Endothelial cell of umbilical vein (primary cell): ENCODE measurements at regions not wholly inside any gene's neighbourhood (a gene's known extent, or its start where the extent isn't known, plus 50 kb on each side); places are given as distances from the start of the nearest gene placed in this dataset.

Source experiments
- BruUV-seq: library from RNA; stranded (reverse); fragments of 400-500 nt; replicated peaks from 2 replicates; lab custom pipeline; 2021; lab: Mats Ljungman, UMichigan
- CTCF ChIA-PET: fragments of 300-600, 350-600 bp; sonication (Branson Sonifier 250); formaldehyde crosslinking; loops from one replicate; lab custom pipeline; 2021; ENCODE audit warnings: antibody characterized with exemption, inconsistent platforms; lab: Charles Lee
- POLR2A ChIA-PET: fragments of 300-600, 350-600 bp; sonication (Branson Sonifier 250); formaldehyde crosslinking; loops from one replicate; lab custom pipeline; 2021; ENCODE audit warnings: antibody characterized with exemption, inconsistent platforms; lab: Charles Lee
- DNase-seq: peaks from one replicate; pipeline ENCODE4 v3.0.0-alpha.2; 2011; ENCODE audit warnings: low read depth, low spot score
- FAIRE-seq: peaks from 2 replicates; lab custom pipeline; 2011; peaks lifted over from hg19 to GRCh38; lab: Jason Lieb, UNC
- H2AFZ ChIP-seq: 2 replicates; pipeline ENCODE4 v1.6.0; 2012; ENCODE audit warnings: low read depth, low read length, control low read depth, inconsistent platforms
- H3K27ac ChIP-seq: 2 replicates; pipeline ENCODE4 v1.5.1; 2011; ENCODE audit warnings: low read depth, mild to moderate bottlenecking, control low read depth, low read length, moderate library complexity; ENCODE audit not compliant: insufficient read depth
- H3K27me3 ChIP-seq, 2 experiments: 2 replicates each; pipeline versions ENCODE4 v1.6.0 to v1.6.1; 2011; ENCODE audit warnings: low read length in 2 of 2, mixed read lengths in 1 of 2; ENCODE audit not compliant: control insufficient read depth in 2 of 2, insufficient read depth in 2 of 2
- H3K36me3 ChIP-seq, 2 experiments: 2 replicates in 1 of 2; 3 replicates in 1 of 2; pipeline ENCODE4 v1.5.1; 2011; ENCODE audit warnings: low read length in 2 of 2, mild to moderate bottlenecking in 1 of 2, moderate library complexity in 1 of 2; ENCODE audit not compliant: control insufficient read depth in 2 of 2, insufficient read depth in 2 of 2; ENCODE audit errors: extremely low read depth in 1 of 2
- H3K4me1 ChIP-seq: 3 replicates; pipeline ENCODE4 v1.5.1; 2011; ENCODE audit warnings: mild to moderate bottlenecking, low read length; ENCODE audit not compliant: control insufficient read depth, insufficient read depth; ENCODE audit errors: extremely low read depth
- H3K4me2 ChIP-seq: 2 replicates; pipeline ENCODE4 v1.6.1; 2011; ENCODE audit warnings: low read length, control low read depth, mixed read lengths; ENCODE audit not compliant: insufficient read depth
- H3K4me3 ChIP-seq, 3 experiments: fragments of 200-600 bp in 1 of 3; sonication (generic), shearing (Covaris generic) in 1 of 3; replicated peaks in 1 of 3; 2 replicates each; pipeline ENCODE4 v1.5.1; 2011 to 2016; ENCODE audit warnings: control low read depth in 3 of 3, low read length in 3 of 3, mild to moderate bottlenecking in 2 of 3, inconsistent platforms in 1 of 3, low read depth in 1 of 3, moderate library complexity in 1 of 3; ENCODE audit not compliant: insufficient read depth in 1 of 3
- H3K79me2 ChIP-seq: 2 replicates; pipeline ENCODE4 v1.6.0; 2012; ENCODE audit warnings: low read length, inconsistent platforms; ENCODE audit not compliant: control insufficient read depth, insufficient read depth
- H3K9ac ChIP-seq: replicated peaks from 2 replicates; pipeline ENCODE3; 2011; ENCODE audit warnings: low read length, control low read depth; ENCODE audit not compliant: insufficient read depth; ENCODE audit errors: extremely low read depth
- H3K9me1 ChIP-seq: replicated peaks from 3 replicates; pipeline ENCODE4 v1.6.0; 2011; ENCODE audit warnings: mild to moderate bottlenecking, low read length; ENCODE audit not compliant: control insufficient read depth, insufficient read depth; ENCODE audit errors: extremely low read depth
- H3K9me3 ChIP-seq: replicated peaks from 2 replicates; pipeline ENCODE4 v1.5.1; 2012; ENCODE audit warnings: low read length, inconsistent platforms; ENCODE audit not compliant: control insufficient read depth, insufficient read depth
- H4K20me1 ChIP-seq: replicated peaks from 2 replicates; pipeline ENCODE3; 2011; ENCODE audit warnings: mild to moderate bottlenecking, low read length; ENCODE audit not compliant: control insufficient read depth, insufficient read depth; ENCODE audit errors: extremely low read depth
- EZH2 ChIP-seq: IDR thresholded peaks from 2 replicates; pipeline ENCODE4 v1.6.1; 2012; ENCODE audit warnings: borderline replicate concordance, low read depth, mild to moderate bottlenecking, moderate library complexity, low read length, inconsistent platforms; ENCODE audit not compliant: severe bottlenecking
- FOS ChIP-seq: IDR thresholded peaks from 2 replicates; pipeline ENCODE4 v1.6.1; 2011; ENCODE audit warnings: mild to moderate bottlenecking, low read length, moderate library complexity, borderline replicate concordance; ENCODE audit not compliant: insufficient read depth
- GATA2 ChIP-seq: IDR thresholded peaks from 2 replicates; pipeline ENCODE4 v1.7.0; 2011; ENCODE audit warnings: low read depth, mild to moderate bottlenecking, moderate library complexity, mixed read lengths, low read length; ENCODE audit not compliant: insufficient read length, insufficient read depth
- JUN ChIP-seq: IDR thresholded peaks from 2 replicates; pipeline ENCODE4 v1.6.1; 2011; ENCODE audit warnings: borderline replicate concordance, low read depth; ENCODE audit not compliant: insufficient read length, insufficient read depth
- MYC ChIP-seq: IDR thresholded peaks from one replicate; pipeline ENCODE4 v1.6.1; 2011; ENCODE audit warnings: mild to moderate bottlenecking, low read depth, low read length
- POLR2A ChIP-seq: IDR thresholded peaks from 2 replicates; pipeline ENCODE4 v1.6.1; 2012; ENCODE audit warnings: low read depth, mild to moderate bottlenecking, control low read depth, low read length
- POLR2AphosphoS5 ChIP-seq: IDR thresholded peaks from 2 replicates; pipeline ENCODE4 v1.6.1; 2012; ENCODE audit warnings: low read depth, mild to moderate bottlenecking, control low read depth, low read length, moderate library complexity; ENCODE audit not compliant: insufficient read depth
- dilution Hi-C: fragments of 300-500 bp; cut with MboI; formaldehyde crosslinking; loops from one replicate; pipeline ENCODE4 v1.15.0; 2019; ENCODE audit warnings: low sequenced_read_pairs; ENCODE audit not compliant: extremely low pct_ligation_motif_present
- intact Hi-C: fragments of 100-400 bp; cut with micrococcal nuclease; formaldehyde crosslinking; loops from one replicate; pipeline ENCODE4 v1.10.0; 2022
- TF ChIP-seq, protein P1 (sequence below): IDR thresholded peaks from 2 replicates; pipeline ENCODE4 v1.6.1; 2011; ENCODE audit not compliant: insufficient read depth, insufficient read length
- TF ChIP-seq, protein P2 (sequence below), 2 donors: IDR thresholded peaks; 1 replicate in 1 of 2; 2 replicates in 1 of 2; pipeline ENCODE4 v1.5.1; 2011; ENCODE audit warnings: low read length in 2 of 2, mild to moderate bottlenecking in 2 of 2, moderate library complexity in 2 of 2, control low read depth in 1 of 2, inconsistent platforms in 1 of 2, low read depth in 1 of 2; ENCODE audit not compliant: insufficient read depth in 1 of 2; ENCODE audit errors: extremely low read depth in 1 of 2

- DNase-seq (no peak), FAIRE-seq (no peak)
- POLR2A ChIA-PET: no interaction called here
- dilution Hi-C loops: no loop called here
- Histone ChIP-seq H2AFZ (no peak overlapping the region), H3K9ac (no peak overlapping the region), H3K79me2 (no peaks in the 10 kb centered on the region), H3K4me3 (no peak overlapping the region), H4K20me1 (no peaks in the 10 kb centered on the region), H3K9me1 (no peaks in the 10 kb centered on the region), H3K36me3 (no peaks in the 10 kb centered on the region), H3K4me2 (no peak overlapping the region), H3K4me1 (no peaks in the 10 kb centered on the region), H3K27me3 (no peaks in the 10 kb centered on the region), H3K9me3 (no peaks in the 10 kb centered on the region), H3K27ac (no peak overlapping the region)
- BruUV-seq: no TSS peak
- CTCF ChIA-PET: interaction anchor here (1.4 kb wide), 1 partner anchor 160 kb away, joined by 3 read pairs; no protein-coding TSS in a partner anchor
- intact Hi-C loops: no loop called here
- TF ChIP-seq POLR2A: no peak
- no peak for TF ChIP-seq EZH2
- TF ChIP-seq, protein P1, sequence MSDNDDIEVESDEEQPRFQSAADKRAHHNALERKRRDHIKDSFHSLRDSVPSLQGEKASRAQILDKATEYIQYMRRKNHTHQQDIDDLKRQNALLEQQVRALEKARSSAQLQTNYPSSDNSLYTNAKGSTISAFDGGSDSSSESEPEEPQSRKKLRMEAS: no peak
- TF ChIP-seq, protein P2, sequence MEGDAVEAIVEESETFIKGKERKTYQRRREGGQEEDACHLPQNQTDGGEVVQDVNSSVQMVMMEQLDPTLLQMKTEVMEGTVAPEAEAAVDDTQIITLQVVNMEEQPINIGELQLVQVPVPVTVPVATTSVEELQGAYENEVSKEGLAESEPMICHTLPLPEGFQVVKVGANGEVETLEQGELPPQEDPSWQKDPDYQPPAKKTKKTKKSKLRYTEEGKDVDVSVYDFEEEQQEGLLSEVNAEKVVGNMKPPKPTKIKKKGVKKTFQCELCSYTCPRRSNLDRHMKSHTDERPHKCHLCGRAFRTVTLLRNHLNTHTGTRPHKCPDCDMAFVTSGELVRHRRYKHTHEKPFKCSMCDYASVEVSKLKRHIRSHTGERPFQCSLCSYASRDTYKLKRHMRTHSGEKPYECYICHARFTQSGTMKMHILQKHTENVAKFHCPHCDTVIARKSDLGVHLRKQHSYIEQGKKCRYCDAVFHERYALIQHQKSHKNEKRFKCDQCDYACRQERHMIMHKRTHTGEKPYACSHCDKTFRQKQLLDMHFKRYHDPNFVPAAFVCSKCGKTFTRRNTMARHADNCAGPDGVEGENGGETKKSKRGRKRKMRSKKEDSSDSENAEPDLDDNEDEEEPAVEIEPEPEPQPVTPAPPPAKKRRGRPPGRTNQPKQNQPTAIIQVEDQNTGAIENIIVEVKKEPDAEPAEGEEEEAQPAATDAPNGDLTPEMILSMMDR (IDR thresholded peaks at IDR 0.05; ENCODE audit: extremely low read depth in 1 of 2, insufficient read depth in 1 of 2, low read depth in 1 of 2, low read length in 2 of 2): no peak
- TF ChIP-seq GATA2: no peak
- TF ChIP-seq JUN: no peak
- no peak for TF ChIP-seq MYC
- no peak for TF ChIP-seq FOS
- no peak for TF ChIP-seq POLR2AphosphoS5
These were observed 240.3 kb downstream of the TPBG start for GRCh38 chr6:82603871-82604270.
